Activated CD4-positive, alpha-beta T cell treated with anti-CD3 and anti-CD28 coated beads, Interleukin-2, Interleukin-6, amounts not matched to agents 100 ng/mL and 50 ng/mL, durations not matched to agents 16 hours and 8 hours (primary cell): ENCODE measurements at regions not wholly inside any gene's neighbourhood (a gene's known extent, or its start where the extent isn't known, plus 50 kb on each side); places are given as distances from the start of the nearest gene placed in this dataset.

Source experiments
- DNase-seq: peaks from one replicate; pipeline ENCODE4 v3.0.0-alpha.2; 2020

- DNase-seq, result no peak
These were observed 203.0 kb upstream of the PCSK2 start for GRCh38 chr20:17023806-17024205.

GRCh38 chr20:17024513-17025119 lies 202.2 kb upstream of the PCSK2 start:
- DNase-seq, result no peak

GRCh38 chr20:17026346-17026745 lies 200.5 kb upstream of the PCSK2 start:
- no peak for DNase-seq

- no peak for DNase-seq
These were observed 197.1 kb upstream of the PCSK2 start for GRCh38 chr20:17029698-17030097.

GRCh38 chr20:17036541-17036940 lies 190.3 kb upstream of the PCSK2 start:
- no peak for DNase-seq

- DNase-seq, result no peak
These were observed 184.7 kb upstream of the PCSK2 start for GRCh38 chr20:17042122-17042521.

- no peak for DNase-seq
These were observed 183.5 kb upstream of the PCSK2 start for GRCh38 chr20:17043323-17043722.

- DNase-seq, result no peak
These were observed 181.9 kb upstream of the PCSK2 start for GRCh38 chr20:17044891-17045290.

- no peak for DNase-seq
These were observed 167.4 kb upstream of the PCSK2 start for GRCh38 chr20:17059465-17059864.

GRCh38 chr20:17061715-17062114 lies 165.1 kb upstream of the PCSK2 start:
- no peak for DNase-seq

- DNase-seq, result no peak
These were observed 164.1 kb upstream of the PCSK2 start for GRCh38 chr20:17062712-17063111.

GRCh38 chr20:17066902-17067301 lies 159.9 kb upstream of the PCSK2 start:
- DNase-seq, result no peak

- DNase-seq, result no peak
These were observed 158.6 kb upstream of the PCSK2 start for GRCh38 chr20:17068084-17068711.

- no peak for DNase-seq
These were observed 149.8 kb upstream of the PCSK2 start for GRCh38 chr20:17077030-17077429.

- no peak for DNase-seq
These were observed 143.1 kb upstream of the PCSK2 start for GRCh38 chr20:17083738-17084137.

- no peak for DNase-seq
These were observed 141.9 kb upstream of the PCSK2 start for GRCh38 chr20:17084909-17085308.

- no peak for DNase-seq
These were observed 133.1 kb upstream of the PCSK2 start for GRCh38 chr20:17093782-17094181.

- DNase-seq, result no peak
These were observed 129.2 kb upstream of the PCSK2 start for GRCh38 chr20:17097603-17098002.

GRCh38 chr20:17100506-17100905 lies 126.3 kb upstream of the PCSK2 start:
- no peak for DNase-seq

- DNase-seq, result no peak
These were observed 119.7 kb upstream of the PCSK2 start for GRCh38 chr20:17107127-17107526.

- no peak for DNase-seq
These were observed 117.9 kb upstream of the PCSK2 start for GRCh38 chr20:17108896-17109295.

GRCh38 chr20:17109307-17109706 lies 117.5 kb upstream of the PCSK2 start:
- DNase-seq, result no peak

- no peak for DNase-seq
These were observed 98.6 kb upstream of the PCSK2 start for GRCh38 chr20:17128206-17128605.

- no peak for DNase-seq
These were observed 97.8 kb upstream of the PCSK2 start for GRCh38 chr20:17129089-17129488.

GRCh38 chr20:17137692-17138091 lies 89.1 kb upstream of the PCSK2 start:
- DNase-seq, result no peak
